SK-N-SH (cell line): ENCODE measurements at regions not wholly inside any gene's neighbourhood (a gene's known extent, or its start where the extent isn't known, plus 50 kb on each side); places are given as distances from the start of the nearest gene placed in this dataset.

ENCODE experiments used
- ELF1 ChIP-seq: IDR thresholded peaks from 2 replicates; pipeline ENCODE4 v1.4.0; 2012
- EP300 ChIP-seq, 2 experiments: IDR thresholded peaks; 2 replicates each; pipeline versions ENCODE4 v1.4.0 to v1.6.1; 2012; ENCODE audit warnings: borderline replicate concordance in 1 of 2, low read depth in 1 of 2, low read length in 1 of 2
- GABPA ChIP-seq: IDR thresholded peaks from 2 replicates; pipeline ENCODE4 v1.4.0; 2012; ENCODE audit warnings: low read depth, mild to moderate bottlenecking
- GATA2 ChIP-seq: sonication (generic); formaldehyde crosslinking; IDR thresholded peaks from 2 replicates; pipeline ENCODE4 v1.5.0; 2020; ENCODE audit warnings: mild to moderate bottlenecking, missing genetic modification reagents
- POLR2AphosphoS5 ChIP-seq: IDR thresholded peaks from 2 replicates; pipeline ENCODE4 v1.6.1; 2012; ENCODE audit warnings: low read depth, low read length
- RAD21 ChIP-seq: IDR thresholded peaks from 2 replicates; pipeline ENCODE4 v1.6.1; 2012; ENCODE audit warnings: mild to moderate bottlenecking, low read length
- SMC3 ChIP-seq: IDR thresholded peaks from 2 replicates; pipeline ENCODE4 v1.6.1; 2012; ENCODE audit warnings: low read depth, low read length, improper control_type of control experiment
- YY1 ChIP-seq: IDR thresholded peaks from 2 replicates; pipeline ENCODE4 v1.4.0; 2012; ENCODE audit warnings: low read depth, mild to moderate bottlenecking
- TF ChIP-seq, protein P1 (sequence below): fragments of 200-600 bp; sonication (generic); IDR thresholded peaks from 2 replicates; pipeline ENCODE4 v1.6.1; 2017; ENCODE audit warnings: antibody characterized with exemption, mild to moderate bottlenecking, moderate library complexity
- TF ChIP-seq, protein P2 (sequence below): IDR thresholded peaks from 2 replicates; pipeline ENCODE4 v1.6.1; 2012; ENCODE audit warnings: mild to moderate bottlenecking, low read depth, low read length, moderate library complexity
- TF ChIP-seq, protein P3 (sequence below): IDR thresholded peaks from 2 replicates; pipeline ENCODE4 v1.4.0; 2012; ENCODE audit warnings: low read depth
- TF ChIP-seq, protein P4 (sequence below): fragments of 150-350 bp; IDR thresholded peaks from 2 replicates; pipeline ENCODE4 v1.6.1; 2017; ENCODE audit warnings: antibody characterized with exemption, low read length, low read depth, borderline replicate concordance

DNA sequence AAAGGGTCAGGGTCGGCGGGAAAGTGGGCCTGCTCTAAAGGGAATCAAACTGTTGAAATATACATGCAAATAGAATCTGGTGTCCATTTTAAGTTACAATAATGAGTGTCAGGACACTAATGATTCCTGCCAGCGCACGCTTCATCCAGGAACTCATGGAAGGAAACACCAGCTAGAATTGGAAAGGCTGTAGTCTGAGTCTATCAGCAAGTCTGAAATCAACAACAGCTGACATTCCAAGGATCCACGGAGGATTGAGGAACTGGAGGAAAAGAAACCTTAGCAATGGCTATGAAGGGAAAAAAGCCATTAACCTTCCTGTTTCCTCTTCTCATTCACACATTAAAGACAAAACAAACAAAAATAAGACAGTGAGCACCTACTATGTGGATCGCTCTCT lies 1063.1 kb downstream of the NTRK3 start:
- TF ChIP-seq GABPA (no peak), EP300 (IDR thresholded peaks at IDR 0.05; ENCODE audit: borderline replicate concordance in 1 of 2, low read depth in 1 of 2, low read length in 1 of 2) (no peak), GATA2 (CRISPR knock-in tag) (no peak), YY1 (no peak), POLR2AphosphoS5 (no peak), RAD21 (no peak), ELF1 (no peak), SMC3 (no peak)
- TF ChIP-seq, protein P1, sequence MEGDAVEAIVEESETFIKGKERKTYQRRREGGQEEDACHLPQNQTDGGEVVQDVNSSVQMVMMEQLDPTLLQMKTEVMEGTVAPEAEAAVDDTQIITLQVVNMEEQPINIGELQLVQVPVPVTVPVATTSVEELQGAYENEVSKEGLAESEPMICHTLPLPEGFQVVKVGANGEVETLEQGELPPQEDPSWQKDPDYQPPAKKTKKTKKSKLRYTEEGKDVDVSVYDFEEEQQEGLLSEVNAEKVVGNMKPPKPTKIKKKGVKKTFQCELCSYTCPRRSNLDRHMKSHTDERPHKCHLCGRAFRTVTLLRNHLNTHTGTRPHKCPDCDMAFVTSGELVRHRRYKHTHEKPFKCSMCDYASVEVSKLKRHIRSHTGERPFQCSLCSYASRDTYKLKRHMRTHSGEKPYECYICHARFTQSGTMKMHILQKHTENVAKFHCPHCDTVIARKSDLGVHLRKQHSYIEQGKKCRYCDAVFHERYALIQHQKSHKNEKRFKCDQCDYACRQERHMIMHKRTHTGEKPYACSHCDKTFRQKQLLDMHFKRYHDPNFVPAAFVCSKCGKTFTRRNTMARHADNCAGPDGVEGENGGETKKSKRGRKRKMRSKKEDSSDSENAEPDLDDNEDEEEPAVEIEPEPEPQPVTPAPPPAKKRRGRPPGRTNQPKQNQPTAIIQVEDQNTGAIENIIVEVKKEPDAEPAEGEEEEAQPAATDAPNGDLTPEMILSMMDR: no peak
- TF ChIP-seq, protein P2, sequence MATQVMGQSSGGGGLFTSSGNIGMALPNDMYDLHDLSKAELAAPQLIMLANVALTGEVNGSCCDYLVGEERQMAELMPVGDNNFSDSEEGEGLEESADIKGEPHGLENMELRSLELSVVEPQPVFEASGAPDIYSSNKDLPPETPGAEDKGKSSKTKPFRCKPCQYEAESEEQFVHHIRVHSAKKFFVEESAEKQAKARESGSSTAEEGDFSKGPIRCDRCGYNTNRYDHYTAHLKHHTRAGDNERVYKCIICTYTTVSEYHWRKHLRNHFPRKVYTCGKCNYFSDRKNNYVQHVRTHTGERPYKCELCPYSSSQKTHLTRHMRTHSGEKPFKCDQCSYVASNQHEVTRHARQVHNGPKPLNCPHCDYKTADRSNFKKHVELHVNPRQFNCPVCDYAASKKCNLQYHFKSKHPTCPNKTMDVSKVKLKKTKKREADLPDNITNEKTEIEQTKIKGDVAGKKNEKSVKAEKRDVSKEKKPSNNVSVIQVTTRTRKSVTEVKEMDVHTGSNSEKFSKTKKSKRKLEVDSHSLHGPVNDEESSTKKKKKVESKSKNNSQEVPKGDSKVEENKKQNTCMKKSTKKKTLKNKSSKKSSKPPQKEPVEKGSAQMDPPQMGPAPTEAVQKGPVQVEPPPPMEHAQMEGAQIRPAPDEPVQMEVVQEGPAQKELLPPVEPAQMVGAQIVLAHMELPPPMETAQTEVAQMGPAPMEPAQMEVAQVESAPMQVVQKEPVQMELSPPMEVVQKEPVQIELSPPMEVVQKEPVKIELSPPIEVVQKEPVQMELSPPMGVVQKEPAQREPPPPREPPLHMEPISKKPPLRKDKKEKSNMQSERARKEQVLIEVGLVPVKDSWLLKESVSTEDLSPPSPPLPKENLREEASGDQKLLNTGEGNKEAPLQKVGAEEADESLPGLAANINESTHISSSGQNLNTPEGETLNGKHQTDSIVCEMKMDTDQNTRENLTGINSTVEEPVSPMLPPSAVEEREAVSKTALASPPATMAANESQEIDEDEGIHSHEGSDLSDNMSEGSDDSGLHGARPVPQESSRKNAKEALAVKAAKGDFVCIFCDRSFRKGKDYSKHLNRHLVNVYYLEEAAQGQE: no peak
- TF ChIP-seq, protein P3, sequence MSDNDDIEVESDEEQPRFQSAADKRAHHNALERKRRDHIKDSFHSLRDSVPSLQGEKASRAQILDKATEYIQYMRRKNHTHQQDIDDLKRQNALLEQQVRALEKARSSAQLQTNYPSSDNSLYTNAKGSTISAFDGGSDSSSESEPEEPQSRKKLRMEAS: no peak
- TF ChIP-seq, protein P4, sequence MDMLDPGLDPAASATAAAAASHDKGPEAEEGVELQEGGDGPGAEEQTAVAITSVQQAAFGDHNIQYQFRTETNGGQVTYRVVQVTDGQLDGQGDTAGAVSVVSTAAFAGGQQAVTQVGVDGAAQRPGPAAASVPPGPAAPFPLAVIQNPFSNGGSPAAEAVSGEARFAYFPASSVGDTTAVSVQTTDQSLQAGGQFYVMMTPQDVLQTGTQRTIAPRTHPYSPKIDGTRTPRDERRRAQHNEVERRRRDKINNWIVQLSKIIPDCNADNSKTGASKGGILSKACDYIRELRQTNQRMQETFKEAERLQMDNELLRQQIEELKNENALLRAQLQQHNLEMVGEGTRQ: no peak
